Smooth muscle cell (in vitro differentiated cells): ENCODE measurements at regions not wholly inside any gene's neighbourhood (a gene's known extent, or its start where the extent isn't known, plus 50 kb on each side); places are given as distances from the start of the nearest gene placed in this dataset.

Source experiments
- DNase-seq: peaks from one replicate; lab custom pipeline; 2025; ENCODE audit not compliant: unreplicated experiment; lab: John Stamatoyannopoulos, UW
- H2AFZ ChIP-seq: fragments of 200-600 bp; sonication (generic); 2 replicates; pipeline ENCODE4 v1.6.0; 2016; ENCODE audit warnings: antibody characterized with exemption, low read depth, mild to moderate bottlenecking
- H3F3A ChIP-seq: fragments of 200-600 bp; sonication (generic); 2 replicates; pipeline ENCODE4 v1.6.0; 2017; ENCODE audit warnings: antibody characterized with exemption, low read depth
- H3K27ac ChIP-seq: fragments of 200-600 bp; sonication (generic); 2 replicates; pipeline ENCODE4 v1.5.1; 2016; ENCODE audit warnings: low read depth, mild to moderate bottlenecking
- H3K27me3 ChIP-seq: fragments of 200-600 bp; sonication (generic); 2 replicates; pipeline ENCODE4 v1.6.1; 2016; ENCODE audit warnings: low read depth, mild to moderate bottlenecking
- H3K36me3 ChIP-seq: fragments of 200-600 bp; sonication (generic); 2 replicates; pipeline ENCODE4 v1.5.1; 2016; ENCODE audit warnings: low read depth
- H3K4me1 ChIP-seq: fragments of 200-600 bp; sonication (generic); 2 replicates; pipeline ENCODE4 v1.5.1; 2016; ENCODE audit warnings: low read depth
- H3K4me2 ChIP-seq: fragments of 200-600 bp; sonication (generic); 2 replicates; pipeline ENCODE4 v1.6.0; 2016; ENCODE audit warnings: mild to moderate bottlenecking
- H3K4me3 ChIP-seq: fragments of 200-600 bp; sonication (generic); 2 replicates; pipeline ENCODE4 v1.5.1; 2016; ENCODE audit warnings: mild to moderate bottlenecking
- H3K79me2 ChIP-seq: fragments of 200-600 bp; sonication (generic); 2 replicates; pipeline ENCODE4 v1.6.0; 2016; ENCODE audit warnings: low read depth, mild to moderate bottlenecking
- H3K9ac ChIP-seq: fragments of 200-600 bp; sonication (generic); 2 replicates; pipeline ENCODE4 v1.6.0; 2016; ENCODE audit warnings: low read depth
- H3K9me3 ChIP-seq: fragments of 200-600 bp; sonication (generic); replicated peaks from 2 replicates; pipeline ENCODE4 v1.5.1; 2016; ENCODE audit warnings: low read depth
- H4K20me1 ChIP-seq: fragments of 200-600 bp; sonication (generic); 2 replicates; pipeline ENCODE4 v1.6.0; 2016; ENCODE audit warnings: low read depth
- CTCF ChIP-seq: fragments of 200-600 bp; sonication (generic); IDR thresholded peaks from 2 replicates; pipeline ENCODE4 v1.5.1; 2017; ENCODE audit warnings: borderline replicate concordance, mild to moderate bottlenecking, antibody characterized with exemption; ENCODE audit not compliant: insufficient read depth, poor library complexity, severe bottlenecking
- WGBS: methylation state at CpG from one replicate; pipeline ENCODE4 v1.1.7; 2016; ENCODE audit warnings: low lambda C conversion rate; 5-methylcytosine and 5-hydroxymethylcytosine counted together

- no peak for DNase-seq
- no peak overlapping the region for H3K27ac ChIP-seq
- no peak overlapping the region for H3K4me3 ChIP-seq
- H3K27me3 ChIP-seq: peaks cover 4% of the 10 kb centered on the region
- peaks cover 6% of the 10 kb centered on the region for H3K4me1 ChIP-seq
- 72% methylated on average over 5 of the region's 5 CpGs for WGBS
- no peak overlapping the region for H2AFZ ChIP-seq
- no peaks in the 10 kb centered on the region for H3F3A ChIP-seq
- H3K79me2 ChIP-seq: no peaks in the 10 kb centered on the region
- H3K4me2 ChIP-seq: no peak overlapping the region
- H3K9me3 ChIP-seq: no peaks in the 10 kb centered on the region
- no peaks in the 10 kb centered on the region for H4K20me1 ChIP-seq
- TF ChIP-seq CTCF: no peak
- no peak overlapping the region for H3K9ac ChIP-seq
- no peaks in the 10 kb centered on the region for H3K36me3 ChIP-seq
Observed at GRCh38 chr11:115873813-115874212, 369.6 kb upstream of the CADM1 start.

- no peaks in the 10 kb centered on the region for H4K20me1 ChIP-seq
- no peaks in the 10 kb centered on the region for H3K79me2 ChIP-seq
- H3F3A ChIP-seq: no peaks in the 10 kb centered on the region
- no peaks in the 10 kb centered on the region for H3K36me3 ChIP-seq
- DNase-seq: no peak
- H3K27ac ChIP-seq: no peak overlapping the region
- H3K4me3 ChIP-seq: no peak overlapping the region
- no peak overlapping the region for H2AFZ ChIP-seq
- H3K4me2 ChIP-seq: no peak overlapping the region
- no peak for TF ChIP-seq CTCF
- H3K4me1 ChIP-seq: peaks cover 6% of the 10 kb centered on the region
- H3K9ac ChIP-seq: no peak overlapping the region
- H3K27me3 ChIP-seq: peaks cover 4% of the 10 kb centered on the region
- WGBS: 60% methylated on average over 5 of the region's 5 CpGs
- no peaks in the 10 kb centered on the region for H3K9me3 ChIP-seq
Observed at GRCh38 chr11:115872416-115872815, 368.2 kb upstream of the CADM1 start.

- no peak for DNase-seq
Observed at GRCh38 chr11:115871161-115871760, 367.0 kb upstream of the CADM1 start.

More at GRCh38 chr11:115871161-115871760, 367.0 kb upstream of the CADM1 start:
- Histone ChIP-seq H2AFZ (no peak overlapping the region), H3K27ac (no peak overlapping the region), H3K9me3 (no peaks in the 10 kb centered on the region), H3K4me2 (no peak overlapping the region), H3K9ac (no peak overlapping the region), H3K27me3 (peaks cover 4% of the 10 kb centered on the region), H3K79me2 (no peaks in the 10 kb centered on the region), H4K20me1 (no peaks in the 10 kb centered on the region), H3K36me3 (no peaks in the 10 kb centered on the region), H3F3A (no peaks in the 10 kb centered on the region), H3K4me1 (peaks cover 6% of the 10 kb centered on the region), H3K4me3 (no peak overlapping the region)
- TF ChIP-seq CTCF: no peak
- 90% methylated on average over 9 of the region's 9 CpGs for WGBS
